Adrenal gland (tissue), 5 donors: ENCODE measurements at regions not wholly inside any gene's neighbourhood (a gene's known extent, or its start where the extent isn't known, plus 50 kb on each side); places are given as distances from the start of the nearest gene placed in this dataset.

ENCODE experiments used
- POLR2A ChIP-seq, 2 donors: fragments of 450-650 bp; IDR thresholded peaks; one replicate each; pipeline ENCODE4 v1.6.1; 2017; ENCODE audit warnings: antibody characterized with exemption in 2 of 2, mild to moderate bottlenecking in 2 of 2, moderate library complexity in 1 of 2
- TF ChIP-seq, protein P1 (sequence below), 6 experiments: fragments of 450-650 bp in 4 of 6; fragments of 200-600 bp in 2 of 6; sonication (generic) in 1 of 6; IDR thresholded peaks; 1 replicate in 5 of 6; 2 replicates in 1 of 6; pipeline versions ENCODE4 v1.5.1 to v1.8.0; 2016 to 2021; ENCODE audit warnings: antibody characterized with exemption in 6 of 6, mild to moderate bottlenecking in 2 of 6, moderate library complexity in 1 of 6
- donor health status: DM: no; HTN: no; CAD: no.

DNA sequence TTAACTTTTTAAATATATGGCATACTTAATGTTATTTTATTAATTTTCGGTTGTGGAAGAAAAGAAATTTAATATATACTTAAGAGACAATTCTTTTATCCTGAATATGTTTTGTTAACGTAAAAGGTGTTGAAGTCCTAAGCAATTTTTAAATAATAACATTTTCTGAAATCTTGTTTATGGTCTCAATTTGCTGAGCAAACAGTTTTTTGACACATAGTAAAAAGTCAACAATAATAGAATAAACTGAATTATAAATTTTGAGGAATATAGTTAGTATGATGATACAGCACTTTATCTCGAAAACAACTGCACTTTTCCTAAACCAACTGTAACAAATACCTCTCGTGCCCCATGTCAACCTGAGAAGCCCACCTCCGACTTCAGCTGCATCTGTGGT, 229.8 kb upstream of the TARS1 start:
- TF ChIP-seq, protein P1, sequence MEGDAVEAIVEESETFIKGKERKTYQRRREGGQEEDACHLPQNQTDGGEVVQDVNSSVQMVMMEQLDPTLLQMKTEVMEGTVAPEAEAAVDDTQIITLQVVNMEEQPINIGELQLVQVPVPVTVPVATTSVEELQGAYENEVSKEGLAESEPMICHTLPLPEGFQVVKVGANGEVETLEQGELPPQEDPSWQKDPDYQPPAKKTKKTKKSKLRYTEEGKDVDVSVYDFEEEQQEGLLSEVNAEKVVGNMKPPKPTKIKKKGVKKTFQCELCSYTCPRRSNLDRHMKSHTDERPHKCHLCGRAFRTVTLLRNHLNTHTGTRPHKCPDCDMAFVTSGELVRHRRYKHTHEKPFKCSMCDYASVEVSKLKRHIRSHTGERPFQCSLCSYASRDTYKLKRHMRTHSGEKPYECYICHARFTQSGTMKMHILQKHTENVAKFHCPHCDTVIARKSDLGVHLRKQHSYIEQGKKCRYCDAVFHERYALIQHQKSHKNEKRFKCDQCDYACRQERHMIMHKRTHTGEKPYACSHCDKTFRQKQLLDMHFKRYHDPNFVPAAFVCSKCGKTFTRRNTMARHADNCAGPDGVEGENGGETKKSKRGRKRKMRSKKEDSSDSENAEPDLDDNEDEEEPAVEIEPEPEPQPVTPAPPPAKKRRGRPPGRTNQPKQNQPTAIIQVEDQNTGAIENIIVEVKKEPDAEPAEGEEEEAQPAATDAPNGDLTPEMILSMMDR (IDR thresholded peaks at IDR 0.05): no peak
- no peak for TF ChIP-seq POLR2A (IDR thresholded peaks at IDR 0.05)
